Non-pigmented ciliary epithelial cell (primary cell): ENCODE measurements at regions not wholly inside any gene's neighbourhood (a gene's known extent, or its start where the extent isn't known, plus 50 kb on each side); places are given as distances from the start of the nearest gene placed in this dataset.

Experiments
- DNase-seq: peaks from one replicate; pipeline ENCODE4 v3.0.0-alpha.2; 2010; ENCODE audit warnings: low read depth

DNA sequence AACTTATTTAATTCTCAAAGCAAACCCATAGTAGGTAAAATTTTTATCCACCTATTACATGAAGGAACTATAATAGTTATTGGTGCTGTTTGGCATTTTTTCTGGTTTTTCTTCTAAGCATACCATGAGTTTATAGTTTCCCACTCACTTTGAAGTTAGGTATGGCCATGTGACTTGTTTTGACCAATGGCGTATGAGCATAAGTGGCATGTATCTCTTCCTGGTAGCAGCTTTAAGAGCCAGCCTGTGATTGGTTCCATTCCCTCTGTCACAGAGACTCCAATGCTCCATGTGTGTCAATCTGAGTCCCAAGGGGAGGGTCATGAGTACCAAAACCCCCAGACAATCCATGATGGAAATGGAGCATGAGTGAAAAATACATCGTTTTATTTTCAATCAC, 282.9 kb upstream of the N4BP1 start:
- no peak for DNase-seq

DNA sequence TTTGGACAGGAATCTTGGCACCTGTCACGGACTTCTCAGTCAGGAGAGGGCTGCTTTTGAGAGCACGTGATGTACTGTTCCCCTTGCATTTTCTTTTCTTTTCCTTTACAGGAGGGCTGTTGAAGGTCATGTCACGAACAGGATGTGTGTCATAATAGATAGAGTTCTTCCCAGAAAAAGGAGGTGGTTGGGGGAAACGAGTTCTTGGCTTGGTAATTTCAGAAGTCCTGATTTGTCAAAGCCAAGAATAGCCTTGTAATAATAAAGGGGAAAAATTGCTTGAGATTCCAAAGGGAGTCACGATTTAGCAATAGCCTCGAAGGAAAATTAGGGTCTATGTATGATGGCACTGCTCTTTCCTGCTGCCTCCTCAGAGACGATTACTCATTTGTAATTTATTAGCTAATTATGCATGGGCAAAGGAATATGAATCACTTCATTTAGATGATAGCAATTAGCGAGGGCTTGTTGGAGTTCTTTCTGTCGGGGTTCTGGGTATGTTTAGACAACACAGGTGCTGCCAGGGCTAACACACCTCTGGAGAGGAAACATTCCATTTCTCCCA, 277.7 kb upstream of the N4BP1 start:
- DNase-seq, result no peak

DNA sequence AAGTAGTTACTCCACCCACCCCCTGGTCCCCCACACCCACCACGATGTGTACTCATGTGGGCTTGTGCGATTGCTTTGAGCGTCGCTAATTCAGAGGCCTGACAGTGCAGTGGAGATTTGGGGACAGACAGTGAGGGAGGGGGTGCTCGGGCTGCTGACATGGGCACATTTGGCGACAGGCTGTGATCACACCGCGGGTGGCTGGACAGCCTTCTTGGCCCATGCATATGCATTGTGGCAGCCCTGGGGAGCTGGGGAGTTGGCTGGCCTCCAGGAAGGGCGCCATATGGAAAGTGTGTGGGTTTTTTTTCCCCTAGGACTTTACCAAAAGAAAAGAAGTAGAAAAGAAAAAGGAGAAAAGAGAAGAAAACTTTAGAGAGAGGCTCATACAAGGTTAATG, 275.5 kb upstream of the N4BP1 start:
- no peak for DNase-seq

DNA sequence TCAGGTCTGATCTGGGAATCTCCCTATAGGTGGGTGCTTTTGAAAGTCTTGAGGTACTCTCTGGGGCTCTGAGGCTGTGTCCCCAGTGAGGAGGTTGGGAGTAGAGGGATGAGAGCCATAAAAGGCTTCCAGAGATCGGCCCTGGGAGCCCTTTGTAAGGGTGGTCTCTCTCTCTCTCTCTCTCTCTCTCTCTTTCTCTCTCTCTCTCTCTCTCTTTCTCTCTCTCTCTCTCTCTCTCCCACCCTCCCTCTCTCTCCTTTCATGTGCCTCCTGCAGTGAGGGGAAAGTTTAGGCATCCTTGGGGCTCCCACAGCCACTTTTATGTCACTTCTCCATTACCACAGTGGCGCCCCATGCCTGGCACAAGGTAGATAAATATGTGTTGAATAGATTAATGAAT, 271.3 kb upstream of the N4BP1 start:
- DNase-seq, result no peak

DNA sequence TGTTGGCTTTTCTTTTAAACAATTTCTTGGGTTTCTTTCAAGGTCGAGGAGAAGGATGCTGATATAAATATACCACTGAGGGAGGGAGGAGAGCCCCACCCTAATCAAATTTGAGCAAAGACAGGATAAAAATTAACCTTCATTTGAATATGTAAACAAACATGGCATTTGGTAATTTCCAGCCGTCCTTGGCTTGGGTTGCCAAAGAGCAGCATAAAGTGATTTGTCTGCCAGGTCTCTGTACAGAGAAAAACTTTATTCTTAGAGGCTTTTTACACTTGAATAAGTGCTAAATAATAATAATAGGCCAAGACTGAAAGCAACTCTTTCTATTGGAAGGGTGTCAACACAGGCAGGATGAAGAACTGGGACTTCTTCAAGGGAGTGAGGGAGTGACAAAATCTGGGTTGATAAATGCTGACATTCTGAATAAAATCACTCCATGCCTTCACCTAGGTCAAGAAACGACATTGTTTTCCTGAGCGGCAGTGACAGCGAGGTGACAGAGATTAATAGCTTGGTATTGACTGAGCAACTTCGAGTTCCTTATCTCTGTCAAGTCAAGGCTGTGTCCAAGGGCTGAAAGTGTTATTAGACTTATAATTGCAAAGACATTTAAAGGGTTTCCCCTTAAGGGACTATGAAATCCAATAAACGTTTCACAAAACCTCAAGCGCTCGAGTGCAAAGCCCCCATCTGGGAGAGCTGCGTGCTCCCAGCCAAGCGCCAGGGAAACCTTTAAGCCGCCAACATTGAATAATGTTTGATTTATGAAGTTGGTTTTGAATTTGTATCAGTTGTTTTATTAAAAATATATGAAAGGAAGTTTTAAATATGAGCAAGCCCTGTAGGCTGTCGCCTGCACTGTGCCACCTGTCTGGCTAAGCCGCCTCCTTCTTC, 269.5 kb upstream of the N4BP1 start:
- DNase-seq, result no peak

DNA sequence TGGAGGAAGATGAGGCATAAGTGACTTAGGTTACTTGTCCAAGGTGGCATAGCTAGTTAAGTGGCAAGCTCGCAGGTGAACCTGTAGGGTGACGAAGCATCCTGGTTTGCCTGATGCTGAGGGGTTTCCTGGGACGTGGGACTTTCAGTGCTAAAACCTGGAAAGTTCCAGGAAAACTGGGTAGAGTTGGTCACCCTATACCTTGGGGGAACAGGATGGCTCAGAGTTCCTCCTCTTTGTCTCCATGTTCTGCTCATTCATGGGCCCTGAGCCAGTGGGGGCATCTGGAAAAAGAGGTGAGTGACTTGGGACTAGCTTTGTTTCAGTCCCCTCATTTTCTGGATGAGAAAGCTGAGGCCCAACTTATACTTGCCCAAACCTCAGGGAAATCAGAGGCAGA, 268.0 kb upstream of the N4BP1 start:
- DNase-seq, result no peak

DNA sequence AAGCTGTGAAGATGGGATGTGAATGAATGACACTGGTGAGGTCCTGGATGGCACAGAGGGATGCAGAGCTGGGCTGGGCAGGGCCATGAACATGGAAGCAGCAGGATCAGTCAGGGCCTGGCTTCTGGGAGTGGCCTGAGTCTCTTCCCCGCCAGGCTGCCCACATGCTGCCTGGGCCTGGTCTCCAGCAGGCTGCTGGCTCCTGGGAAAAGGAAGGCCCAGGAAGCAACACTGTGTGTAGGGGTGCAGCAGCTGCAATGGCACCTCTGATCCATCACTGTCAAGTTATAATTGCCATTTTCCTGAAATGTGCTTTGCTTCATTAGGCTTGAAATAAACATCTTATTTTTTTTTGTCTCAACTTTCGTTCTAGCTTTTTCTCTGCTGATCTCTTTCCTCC, 260.2 kb upstream of the N4BP1 start:
- DNase-seq, result no peak

DNA sequence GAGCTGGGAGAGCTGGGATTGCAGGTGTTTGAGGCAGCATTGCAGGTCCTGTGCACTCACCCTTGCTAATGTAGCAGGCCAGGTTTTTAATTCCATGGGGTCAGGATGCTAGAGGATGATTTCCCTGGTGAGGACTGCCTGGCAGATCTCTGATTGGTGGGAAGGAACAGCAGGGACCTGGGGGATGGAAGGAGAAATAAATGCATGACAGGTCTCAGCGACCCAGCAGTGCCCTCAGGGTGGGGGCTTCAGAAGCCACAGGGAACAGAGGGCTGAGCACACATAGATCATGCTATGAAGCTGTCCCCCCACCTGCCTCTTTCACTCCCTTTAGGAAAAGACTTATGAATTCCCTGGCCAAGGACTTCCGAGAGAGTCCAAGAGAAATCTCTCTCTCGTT, 255.5 kb upstream of the N4BP1 start:
- DNase-seq, result no peak

DNA sequence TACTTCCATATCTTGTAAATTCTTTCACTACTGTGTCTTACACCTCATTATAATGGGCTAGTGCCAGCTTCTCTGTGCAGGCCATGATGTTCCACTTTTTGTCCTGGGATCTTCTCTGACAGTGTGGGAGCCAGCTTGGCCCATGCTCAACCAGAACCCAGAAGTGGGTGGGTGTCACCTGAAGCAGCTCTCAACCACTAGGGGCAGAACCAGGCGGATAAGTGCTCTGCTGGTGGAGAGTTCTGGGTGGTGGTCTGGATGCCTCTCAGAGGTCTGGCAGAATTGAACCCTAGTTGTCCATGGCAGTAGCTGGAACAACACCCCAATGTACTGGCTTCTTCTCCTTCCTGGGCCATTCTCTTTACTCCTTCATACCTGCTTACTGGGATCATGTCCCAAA, 254.1 kb upstream of the N4BP1 start:
- no peak for DNase-seq

DNA sequence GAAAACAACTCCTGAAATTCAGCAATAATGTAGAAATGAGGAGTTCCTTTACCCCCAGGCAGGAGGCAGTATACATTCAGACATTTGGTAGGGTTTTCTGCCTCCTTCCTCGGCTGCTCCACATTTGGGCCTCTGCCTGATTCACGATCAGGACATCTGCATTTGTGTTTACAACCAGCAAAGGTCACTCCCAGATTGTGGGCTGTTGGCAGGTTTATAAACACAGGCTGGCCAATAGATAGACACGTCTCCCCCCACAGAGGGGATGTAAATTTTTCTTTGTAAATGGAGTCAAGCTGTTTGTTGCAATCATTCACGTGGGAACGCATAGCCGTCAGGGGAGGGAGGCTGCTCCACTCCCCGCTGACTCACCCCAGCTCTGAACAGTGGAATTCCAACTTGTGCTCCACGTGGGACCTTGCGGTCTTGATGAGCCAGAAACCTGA, 252.1 kb upstream of the N4BP1 start:
- no peak for DNase-seq

DNA sequence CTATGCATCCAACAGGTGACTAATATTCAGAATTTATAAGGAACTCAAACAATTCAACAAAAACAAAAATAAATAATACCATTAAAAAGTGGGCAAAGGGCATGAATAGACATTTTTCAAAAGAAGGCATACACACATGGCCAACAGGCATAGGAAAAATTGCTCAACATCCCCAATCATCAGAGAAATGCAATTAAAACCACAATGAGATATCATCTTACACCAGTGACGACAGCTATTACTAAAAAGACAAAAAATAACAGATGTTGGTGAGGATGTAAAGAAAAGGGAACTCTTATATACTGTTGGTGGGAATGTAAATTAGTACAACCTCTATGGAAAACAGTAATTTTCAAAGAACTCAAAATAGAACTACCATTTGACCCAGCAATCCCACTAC, 250.4 kb upstream of the N4BP1 start:
- no peak for DNase-seq

DNA sequence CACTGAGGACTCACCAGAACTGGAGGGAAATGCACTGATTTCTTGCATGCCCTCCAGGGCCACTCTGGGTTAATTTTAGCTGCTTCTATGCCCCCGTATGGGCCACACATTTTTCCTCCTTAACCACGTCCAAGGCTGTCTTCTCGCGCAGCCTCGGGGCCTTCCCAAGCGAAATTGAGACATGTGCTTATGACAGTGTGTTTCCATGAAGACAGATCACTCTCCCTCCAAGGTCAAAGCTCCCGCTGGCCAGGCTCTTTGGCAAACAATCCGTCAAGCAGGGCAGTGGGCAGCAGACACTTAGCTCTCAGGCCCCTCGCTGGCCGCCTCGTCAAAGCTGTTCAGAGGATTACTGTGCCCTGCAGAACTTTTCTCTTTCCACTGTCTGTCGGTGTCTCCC, 243.0 kb upstream of the N4BP1 start:
- no peak for DNase-seq

DNA sequence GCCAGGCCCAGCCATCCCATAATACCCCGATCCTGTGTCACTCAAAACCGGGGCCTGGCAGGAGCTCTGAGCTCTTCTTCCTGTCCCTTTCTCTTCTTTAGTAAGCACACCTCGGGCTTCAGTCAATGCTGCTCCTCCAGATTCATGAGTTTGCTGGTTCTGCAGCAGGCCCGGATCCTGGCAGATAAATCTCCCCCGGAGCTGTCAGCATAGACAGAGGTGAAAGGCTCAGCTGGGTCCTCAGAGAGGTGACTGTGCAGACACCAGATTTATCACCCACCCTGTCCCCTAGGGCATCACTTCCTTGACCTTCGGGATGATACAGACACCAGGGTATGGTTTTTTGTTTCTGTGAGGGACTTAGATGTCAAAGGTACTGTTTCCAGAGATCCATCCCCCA, 242.5 kb upstream of the N4BP1 start:
- DNase-seq, result no peak

DNA sequence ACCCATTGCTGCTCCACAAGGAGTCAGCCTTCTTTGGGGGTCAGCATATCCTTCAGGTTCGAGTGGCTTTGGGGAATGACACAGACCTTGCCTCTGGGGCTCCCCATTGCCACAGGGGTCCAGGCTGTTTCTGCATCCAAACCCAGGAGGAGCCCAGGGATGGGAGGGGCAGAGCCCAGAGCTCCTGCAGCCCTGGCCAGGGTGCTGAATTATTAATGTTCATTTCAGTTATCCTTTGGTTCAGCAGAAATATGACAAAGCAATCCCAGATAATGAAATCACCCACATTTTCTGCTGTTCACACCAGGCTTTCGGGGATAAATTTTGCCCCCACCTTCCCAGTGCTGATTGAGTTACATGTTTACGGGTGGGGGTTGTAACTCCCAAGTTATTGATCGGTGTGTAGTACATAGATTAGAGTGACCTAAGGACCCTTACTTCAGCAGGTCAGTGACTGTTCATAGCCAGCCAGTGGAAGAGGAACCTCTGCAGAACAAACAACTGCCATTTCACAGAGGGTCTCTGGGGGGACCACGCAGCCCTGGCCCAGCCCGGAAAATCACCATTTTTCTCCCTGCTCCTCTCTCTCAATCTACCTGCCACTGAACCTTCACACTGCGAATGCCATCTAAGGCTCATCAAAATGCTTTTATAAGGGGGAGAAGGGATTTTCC, 240.3 kb upstream of the N4BP1 start:
- no peak for DNase-seq

DNA sequence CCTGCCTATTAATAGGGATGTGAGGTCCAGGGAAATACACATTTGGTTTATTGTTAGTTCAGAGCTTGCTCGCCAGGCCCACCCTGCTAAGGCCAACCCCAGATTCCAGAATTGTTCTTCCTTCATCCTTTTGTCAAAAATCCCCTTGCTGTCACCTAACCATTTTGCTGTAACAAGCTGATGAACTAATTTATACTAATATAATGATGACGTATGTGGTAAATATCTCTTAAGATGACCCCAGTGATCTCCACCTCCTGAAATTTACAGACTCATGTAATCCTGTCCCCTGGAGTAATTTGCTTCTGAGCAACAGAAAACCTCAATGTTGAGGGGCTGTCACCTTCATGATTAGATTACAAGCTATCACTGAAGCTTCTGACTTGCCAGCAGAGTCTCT, 236.3 kb upstream of the N4BP1 start:
- no peak for DNase-seq

DNA sequence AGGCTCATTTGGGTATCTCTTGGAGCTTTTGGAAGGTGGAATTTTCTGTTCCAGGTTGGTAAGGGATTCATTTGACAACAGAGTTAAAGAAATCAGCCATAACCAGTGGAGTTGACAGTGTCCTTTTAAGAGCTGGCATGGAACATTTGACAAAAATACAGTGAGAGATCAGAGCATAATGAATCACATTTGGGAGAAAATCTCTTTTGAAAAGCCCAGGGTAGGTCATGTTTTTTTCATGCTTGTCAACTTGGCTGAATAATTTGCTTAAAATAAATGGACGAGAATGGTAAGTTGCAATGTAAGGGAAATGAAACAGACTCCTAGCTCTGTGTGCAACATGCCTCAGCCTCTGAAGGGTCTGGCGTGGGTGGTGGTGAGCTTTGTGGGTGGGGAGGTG, 235.3 kb upstream of the N4BP1 start:
- no peak for DNase-seq

DNA sequence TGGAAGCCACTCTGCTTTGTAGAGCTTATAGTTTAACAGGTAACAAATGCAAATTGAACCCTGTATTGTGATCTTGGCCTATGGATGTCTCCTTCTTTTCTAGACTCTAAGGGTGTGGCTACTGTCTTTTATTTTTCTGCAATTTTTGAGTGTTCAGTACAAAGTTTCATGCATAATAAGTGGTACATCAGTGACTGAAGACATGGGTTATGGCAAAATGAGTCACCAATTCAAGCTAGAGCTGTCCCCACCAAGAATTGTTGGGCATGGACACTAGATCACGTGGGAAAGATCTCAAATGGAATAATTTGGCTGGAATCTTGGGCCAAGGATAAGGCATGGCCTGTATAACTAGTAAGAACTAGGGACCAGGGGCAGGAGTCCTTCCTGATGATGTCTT, 228.4 kb upstream of the N4BP1 start:
- DNase-seq, result no peak

DNA sequence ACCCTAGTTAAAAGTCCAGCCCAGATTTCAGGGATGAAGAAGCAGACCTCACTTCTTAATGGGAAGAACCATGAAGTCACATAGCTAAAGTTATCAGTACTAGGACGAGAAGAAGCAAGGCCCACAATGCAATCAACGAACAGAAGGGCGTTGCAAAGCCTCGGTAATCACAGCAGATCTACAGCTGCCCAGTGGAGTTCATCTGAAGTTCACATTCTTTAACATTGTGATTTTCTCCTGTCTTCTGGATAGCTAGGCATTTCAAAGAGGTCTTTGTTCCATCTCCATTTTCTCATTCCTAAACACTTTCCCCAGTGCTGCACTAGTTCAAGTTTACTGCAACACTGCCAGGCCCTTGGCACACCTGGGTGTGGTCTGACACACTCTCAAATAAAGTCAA, 226.7 kb upstream of the N4BP1 start:
- DNase-seq, result no peak

DNA sequence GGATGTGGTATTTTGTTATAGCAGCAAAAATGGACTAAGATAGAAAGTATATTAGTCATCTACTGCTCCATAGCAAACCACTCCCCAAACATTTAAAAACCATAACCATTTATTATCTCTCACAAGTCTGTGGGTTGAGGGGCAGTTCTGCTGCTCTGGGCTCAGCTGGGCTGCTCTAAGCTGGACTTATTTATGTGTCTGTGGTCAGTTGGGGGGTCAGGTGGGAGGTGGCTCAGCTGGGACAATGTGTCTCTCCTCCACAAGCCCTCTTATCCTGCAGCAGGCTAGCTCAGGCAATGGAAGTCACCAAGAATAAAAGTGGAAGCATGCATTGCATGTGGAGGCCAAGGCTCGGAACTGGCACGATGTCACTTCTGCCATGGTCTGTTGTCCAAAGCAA, 226.1 kb upstream of the N4BP1 start:
- DNase-seq, result no peak

DNA sequence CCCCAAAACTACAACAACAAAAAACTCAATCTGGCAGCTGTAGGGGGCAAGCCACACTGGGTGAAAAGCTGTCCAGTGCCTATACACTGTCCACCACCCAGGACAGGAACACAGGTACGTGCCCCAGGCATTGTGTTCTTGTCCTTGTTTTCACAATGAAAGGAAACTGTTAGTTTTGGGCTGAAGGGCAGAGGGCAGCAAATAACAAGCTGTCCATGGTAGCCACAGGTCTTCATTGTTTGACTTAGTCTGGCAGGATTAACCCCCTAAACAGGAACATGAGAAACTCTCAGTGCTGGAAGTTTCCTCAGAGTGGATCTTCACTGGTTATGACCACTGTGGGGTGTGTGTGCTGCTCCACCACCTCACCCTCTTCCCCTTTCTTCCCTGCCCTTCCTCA, 224.6 kb upstream of the N4BP1 start:
- no peak for DNase-seq

DNA sequence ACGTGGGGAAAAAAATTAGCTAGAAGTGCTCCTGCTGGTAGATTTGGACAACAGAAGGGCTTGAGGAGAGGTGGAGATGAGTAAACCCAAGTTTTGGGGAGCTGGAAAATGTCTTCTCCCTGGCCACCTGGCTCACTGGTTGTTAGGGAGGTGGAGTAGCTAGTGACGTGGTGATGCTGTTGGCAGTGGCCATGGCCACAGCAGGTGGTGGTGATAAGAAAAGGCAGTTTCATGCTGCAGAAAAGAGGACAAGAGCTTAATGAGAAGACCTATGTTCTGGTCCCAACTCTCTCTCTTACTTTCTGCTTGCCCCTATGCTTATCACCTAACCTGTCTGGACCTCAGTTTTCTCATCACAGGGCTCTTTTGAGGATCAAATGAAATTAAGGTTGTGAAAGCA, 223.5 kb upstream of the N4BP1 start:
- DNase-seq, result no peak

DNA sequence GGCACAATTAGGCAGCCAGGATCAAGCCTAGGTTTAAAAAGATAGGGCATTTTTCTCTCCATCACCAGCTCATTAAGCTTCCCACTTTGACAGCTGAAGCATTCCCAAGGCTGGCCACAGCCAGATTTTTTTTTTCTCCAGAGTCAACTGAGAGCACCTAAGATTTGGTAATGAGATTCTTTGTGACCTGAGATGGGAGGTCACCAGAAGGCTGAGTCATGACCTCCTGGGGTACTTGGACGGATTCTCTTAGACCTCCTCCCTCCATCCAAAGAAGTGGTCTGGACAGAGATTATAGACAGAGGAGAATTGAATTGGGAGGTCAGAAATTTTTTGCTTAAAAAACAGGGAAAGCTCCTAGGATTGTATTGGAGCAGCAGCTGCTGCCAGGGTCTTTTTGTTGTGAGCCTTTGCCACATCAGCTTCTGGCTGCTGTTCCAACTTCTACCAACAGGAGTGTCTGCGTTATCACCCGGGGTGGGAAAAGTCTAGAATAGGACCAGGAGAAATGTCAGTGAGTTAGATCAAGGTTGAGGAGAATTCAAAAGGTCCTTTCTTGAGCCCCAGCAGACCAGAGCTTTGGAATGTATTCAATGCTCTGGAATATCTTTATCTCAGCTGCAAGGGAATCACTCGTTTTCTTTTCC, 221.2 kb upstream of the N4BP1 start:
- DNase-seq, result no peak
